ENCODE measurements at regions not wholly inside any gene's neighbourhood (a gene's known extent, or its start where the extent isn't known, plus 50 kb on each side); places are given as distances from the start of the nearest gene placed in this dataset.
A peak's percentile ranks its signal among the peaks of the same experiment; 100 is the strongest.
"Not testable (repeated sequence)": the region's sequence is repeated elsewhere in the genome, so short reads cannot be mapped to it uniquely, and the experiment has no call there.

DNA sequence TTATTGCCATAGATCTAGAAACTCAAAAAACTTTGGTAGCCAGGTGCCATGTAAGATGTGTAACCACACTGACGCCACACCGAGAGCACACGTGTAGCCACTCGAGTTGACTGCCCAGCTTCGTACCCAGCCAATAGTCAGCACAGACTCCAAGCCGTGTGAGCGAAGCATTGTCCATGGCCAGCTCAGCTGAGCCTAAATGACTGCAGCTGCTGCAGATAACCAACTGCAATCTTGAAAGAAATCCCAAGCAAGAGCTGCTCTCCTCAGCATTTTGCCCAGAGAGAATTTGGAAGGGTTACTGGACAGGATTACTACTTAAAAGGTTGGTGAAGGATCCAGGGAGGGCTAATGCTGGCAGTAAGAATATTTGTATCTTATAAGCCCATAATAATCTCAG, 193.0 kb upstream of the THRB start:
- 98% methylated on average over 7 of the region's 7 CpGs for WGBS
- H3K27ac ChIP-seq (ENCODE audit: low read depth in 1 of 2, low read length in 1 of 2) = no peak overlapping the region
- peaks cover 0 to 2% of the 10 kb centered on the region in 2 donors for H3K9me3 ChIP-seq (ENCODE audit: control insufficient read depth in 2 of 2, insufficient read depth in 1 of 2, low read length in 1 of 2)
- H3K4me1 ChIP-seq (ENCODE audit: control insufficient read depth in 2 of 2, insufficient read depth in 2 of 2, low read length in 2 of 2) = no peaks in the 10 kb centered on the region
- H3K4me3 ChIP-seq (ENCODE audit: low read length in 2 of 2) = no peak overlapping the region
- no peaks in the 10 kb centered on the region for H3K27me3 ChIP-seq (ENCODE audit: control insufficient read depth in 2 of 2, insufficient read depth in 1 of 2, low read length in 1 of 2)
- DNase-seq (ENCODE audit: low read depth in 6 of 9, low spot score in 9 of 9) = no peak
- H3K36me3 ChIP-seq (ENCODE audit: control insufficient read depth in 2 of 2, insufficient read depth in 2 of 2, low read length in 1 of 2) = no peaks in the 10 kb centered on the region

DNA sequence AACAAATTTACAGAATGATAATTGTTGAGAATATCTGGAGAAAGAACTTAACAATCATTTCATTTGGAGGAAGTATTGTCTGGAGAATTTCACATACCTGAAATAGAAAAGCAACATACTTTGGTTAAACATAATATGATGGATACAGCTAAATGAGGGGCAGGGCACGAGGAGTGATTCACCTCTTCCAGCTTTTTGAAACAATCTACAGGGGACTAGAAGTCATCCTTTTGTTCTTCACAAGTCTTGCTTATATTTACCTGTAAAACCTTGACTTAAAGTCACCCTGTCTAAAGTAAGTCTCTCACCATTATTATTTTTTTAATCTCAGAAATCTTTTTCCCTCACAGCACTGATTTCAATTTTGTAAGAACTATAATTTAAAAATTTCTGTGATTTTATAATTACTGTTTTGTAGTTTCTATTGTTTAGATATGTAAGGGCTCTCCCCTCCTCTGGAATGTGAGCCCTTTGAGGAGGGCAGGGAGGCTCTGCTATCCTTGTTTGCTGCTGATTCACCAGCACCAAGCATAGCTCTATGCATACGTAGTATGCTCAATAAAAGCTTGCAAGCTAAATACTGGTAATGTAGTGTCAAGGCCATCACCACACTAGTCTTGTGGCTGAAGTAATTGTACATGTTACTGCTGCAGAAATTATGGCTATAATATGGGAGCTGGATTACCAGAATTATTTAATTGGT, 193.9 kb upstream of the THRB start:
- WGBS = 67% methylated on average over 2 of the region's 2 CpGs
- Histone ChIP-seq H3K4me1 (ENCODE audit: control insufficient read depth in 2 of 2, insufficient read depth in 2 of 2, low read length in 2 of 2) (no peaks in the 10 kb centered on the region), H3K27me3 (ENCODE audit: control insufficient read depth in 2 of 2, insufficient read depth in 1 of 2, low read length in 1 of 2) (no peaks in the 10 kb centered on the region), H3K9me3 (ENCODE audit: control insufficient read depth in 2 of 2, insufficient read depth in 1 of 2, low read length in 1 of 2) (peaks cover 0 to 2% of the 10 kb centered on the region in 2 donors), H3K4me3 (ENCODE audit: low read length in 2 of 2) (no peak overlapping the region), H3K36me3 (ENCODE audit: control insufficient read depth in 2 of 2, insufficient read depth in 2 of 2, low read length in 1 of 2) (no peaks in the 10 kb centered on the region), H3K27ac (ENCODE audit: low read depth in 1 of 2, low read length in 1 of 2) (no peak overlapping the region)
- DNase-seq (ENCODE audit: low read depth in 6 of 9, low spot score in 9 of 9) = no peak

GRCh38 chr3:24689353-24689752, 194.7 kb upstream of the THRB start:
- H3K27me3 ChIP-seq (ENCODE audit: control insufficient read depth in 2 of 2, insufficient read depth in 1 of 2, low read length in 1 of 2) = no peaks in the 10 kb centered on the region
- WGBS = 92% methylated on average over 3 of the region's 3 CpGs
- no peak for DNase-seq (ENCODE audit: low read depth in 6 of 9, low spot score in 9 of 9)
- no peaks in the 10 kb centered on the region for H3K36me3 ChIP-seq (ENCODE audit: control insufficient read depth in 2 of 2, insufficient read depth in 2 of 2, low read length in 1 of 2)
- H3K9me3 ChIP-seq (ENCODE audit: control insufficient read depth in 2 of 2, insufficient read depth in 1 of 2, low read length in 1 of 2) = peaks cover 0 to 2% of the 10 kb centered on the region in 2 donors
- no peak overlapping the region for H3K4me3 ChIP-seq (ENCODE audit: low read length in 2 of 2)
- no peak overlapping the region for H3K27ac ChIP-seq (ENCODE audit: low read depth in 1 of 2, low read length in 1 of 2)
- no peaks in the 10 kb centered on the region for H3K4me1 ChIP-seq (ENCODE audit: control insufficient read depth in 2 of 2, insufficient read depth in 2 of 2, low read length in 2 of 2)

GRCh38 chr3:24690777-24691176, 196.1 kb upstream of the THRB start:
- peaks cover 0 to 2% of the 10 kb centered on the region in 2 donors for H3K9me3 ChIP-seq (ENCODE audit: control insufficient read depth in 2 of 2, insufficient read depth in 1 of 2, low read length in 1 of 2)
- DNase-seq (ENCODE audit: low read depth in 6 of 9, low spot score in 9 of 9) = no peak
- H3K27ac ChIP-seq (ENCODE audit: low read depth in 1 of 2, low read length in 1 of 2) = no peak overlapping the region
- H3K4me3 ChIP-seq (ENCODE audit: low read length in 2 of 2) = no peak overlapping the region
- H3K27me3 ChIP-seq (ENCODE audit: control insufficient read depth in 2 of 2, insufficient read depth in 1 of 2, low read length in 1 of 2) = no peaks in the 10 kb centered on the region
- 83% methylated on average over 1 of the region's 1 CpG for WGBS
- no peaks in the 10 kb centered on the region for H3K4me1 ChIP-seq (ENCODE audit: control insufficient read depth in 2 of 2, insufficient read depth in 2 of 2, low read length in 2 of 2)
- no peaks in the 10 kb centered on the region for H3K36me3 ChIP-seq (ENCODE audit: control insufficient read depth in 2 of 2, insufficient read depth in 2 of 2, low read length in 1 of 2)

- H3K27ac ChIP-seq (ENCODE audit: low read depth in 1 of 2, low read length in 1 of 2); H3K27me3 ChIP-seq (ENCODE audit: control insufficient read depth in 2 of 2, insufficient read depth in 1 of 2, low read length in 1 of 2); H3K4me3 ChIP-seq (ENCODE audit: low read length in 2 of 2); H3K36me3 ChIP-seq (ENCODE audit: control insufficient read depth in 2 of 2, insufficient read depth in 2 of 2, low read length in 1 of 2); H3K4me1 ChIP-seq (ENCODE audit: control insufficient read depth in 2 of 2, insufficient read depth in 2 of 2, low read length in 2 of 2); H3K9me3 ChIP-seq (ENCODE audit: control insufficient read depth in 2 of 2, insufficient read depth in 1 of 2, low read length in 1 of 2); DNase-seq (ENCODE audit: low read depth in 6 of 9, low spot score in 9 of 9): not testable (repeated sequence)
- 92% methylated on average over 1 of the region's 1 CpG for WGBS
Measured at GRCh38 chr3:24699078-24699477, 204.4 kb upstream of the THRB start.

DNA sequence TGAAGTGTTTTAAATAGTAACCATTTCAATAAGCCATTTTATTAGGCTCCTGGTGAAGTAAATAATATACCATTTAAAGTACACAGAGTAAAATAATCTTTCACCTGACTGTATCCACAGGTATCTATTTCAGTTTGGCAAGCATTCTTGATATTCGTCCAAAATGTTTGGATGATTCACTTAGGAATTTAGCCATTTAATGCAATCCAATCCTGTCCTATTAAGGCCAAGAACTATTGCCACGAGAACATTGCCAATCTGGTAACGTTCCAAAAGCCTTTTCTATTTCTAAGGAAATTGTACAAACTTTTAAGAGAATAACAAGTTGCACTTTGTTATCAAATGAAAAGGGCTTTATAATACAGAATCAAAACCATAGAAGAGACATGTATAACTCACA, 209.8 kb upstream of the THRB start:
- Histone ChIP-seq H3K27ac (ENCODE audit: low read depth in 1 of 2, low read length in 1 of 2) (no peak overlapping the region), H3K36me3 (ENCODE audit: control insufficient read depth in 2 of 2, insufficient read depth in 2 of 2, low read length in 1 of 2) (no peaks in the 10 kb centered on the region), H3K4me1 (ENCODE audit: control insufficient read depth in 2 of 2, insufficient read depth in 2 of 2, low read length in 2 of 2) (no peaks in the 10 kb centered on the region), H3K4me3 (ENCODE audit: low read length in 2 of 2) (no peak overlapping the region), H3K27me3 (ENCODE audit: control insufficient read depth in 2 of 2, insufficient read depth in 1 of 2, low read length in 1 of 2) (no peaks in the 10 kb centered on the region), H3K9me3 (ENCODE audit: control insufficient read depth in 2 of 2, insufficient read depth in 1 of 2, low read length in 1 of 2) (no peaks in the 10 kb centered on the region)
- peak in 1 of 9 donors; percentile 10 for DNase-seq (ENCODE audit: low read depth in 6 of 9, low spot score in 9 of 9)
- WGBS = 88% methylated on average over 3 of the region's 3 CpGs

GRCh38 chr3:24707936-24708335, 213.3 kb upstream of the THRB start:
- Histone ChIP-seq H3K27ac (ENCODE audit: low read depth in 1 of 2, low read length in 1 of 2) (no peak overlapping the region), H3K4me3 (ENCODE audit: low read length in 2 of 2) (no peak overlapping the region), H3K4me1 (ENCODE audit: control insufficient read depth in 2 of 2, insufficient read depth in 2 of 2, low read length in 2 of 2) (no peaks in the 10 kb centered on the region), H3K9me3 (ENCODE audit: control insufficient read depth in 2 of 2, insufficient read depth in 1 of 2, low read length in 1 of 2) (no peaks in the 10 kb centered on the region), H3K36me3 (ENCODE audit: control insufficient read depth in 2 of 2, insufficient read depth in 2 of 2, low read length in 1 of 2) (no peaks in the 10 kb centered on the region), H3K27me3 (ENCODE audit: control insufficient read depth in 2 of 2, insufficient read depth in 1 of 2, low read length in 1 of 2) (no peaks in the 10 kb centered on the region)
- no peak for DNase-seq (ENCODE audit: low read depth in 6 of 9, low spot score in 9 of 9)

- H3K27me3 ChIP-seq (ENCODE audit: control insufficient read depth in 2 of 2, insufficient read depth in 1 of 2, low read length in 1 of 2) = no peaks in the 10 kb centered on the region
- H3K4me1 ChIP-seq (ENCODE audit: control insufficient read depth in 2 of 2, insufficient read depth in 2 of 2, low read length in 2 of 2) = no peaks in the 10 kb centered on the region
- H3K36me3 ChIP-seq (ENCODE audit: control insufficient read depth in 2 of 2, insufficient read depth in 2 of 2, low read length in 1 of 2) = no peaks in the 10 kb centered on the region
- DNase-seq (ENCODE audit: low read depth in 6 of 9, low spot score in 9 of 9) = no peak
- H3K9me3 ChIP-seq (ENCODE audit: control insufficient read depth in 2 of 2, insufficient read depth in 1 of 2, low read length in 1 of 2) = no peaks in the 10 kb centered on the region
- WGBS = 84% methylated on average over 1 of the region's 1 CpG
- H3K4me3 ChIP-seq (ENCODE audit: low read length in 2 of 2) = no peak overlapping the region
- no peak overlapping the region for H3K27ac ChIP-seq (ENCODE audit: low read depth in 1 of 2, low read length in 1 of 2)
Measured at GRCh38 chr3:24709956-24710355, 215.3 kb upstream of the THRB start.

- WGBS = 93% methylated on average over 2 of the region's 2 CpGs
- Histone ChIP-seq H3K36me3 (ENCODE audit: control insufficient read depth in 2 of 2, insufficient read depth in 2 of 2, low read length in 1 of 2) (no peaks in the 10 kb centered on the region), H3K4me3 (ENCODE audit: low read length in 2 of 2) (no peak overlapping the region), H3K27me3 (ENCODE audit: control insufficient read depth in 2 of 2, insufficient read depth in 1 of 2, low read length in 1 of 2) (no peaks in the 10 kb centered on the region), H3K9me3 (ENCODE audit: control insufficient read depth in 2 of 2, insufficient read depth in 1 of 2, low read length in 1 of 2) (no peaks in the 10 kb centered on the region), H3K4me1 (ENCODE audit: control insufficient read depth in 2 of 2, insufficient read depth in 2 of 2, low read length in 2 of 2) (no peaks in the 10 kb centered on the region), H3K27ac (ENCODE audit: low read depth in 1 of 2, low read length in 1 of 2) (no peak overlapping the region)
- DNase-seq (ENCODE audit: low read depth in 6 of 9, low spot score in 9 of 9) = no peak
Measured at GRCh38 chr3:24713516-24713915, 218.9 kb upstream of the THRB start.

DNA sequence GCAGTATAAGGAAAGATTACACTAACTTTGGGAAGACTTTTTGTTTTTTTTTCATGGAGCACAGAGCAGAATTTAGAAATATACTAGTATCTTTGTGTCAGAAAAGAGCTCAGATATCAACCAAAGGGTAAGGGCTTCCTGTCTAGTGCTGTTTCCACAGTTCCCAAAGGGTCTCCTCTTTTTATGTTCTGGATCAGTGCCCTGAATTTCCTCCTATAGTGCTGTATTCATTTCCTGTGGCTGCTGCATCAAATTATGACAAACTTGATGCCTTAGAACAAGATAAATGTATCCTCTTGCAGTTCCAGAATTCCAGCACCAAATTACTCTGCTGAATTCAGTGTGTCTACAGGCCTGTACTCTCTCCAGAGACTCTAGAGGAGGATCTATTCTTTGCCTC, 219.8 kb upstream of the THRB start:
- Histone ChIP-seq H3K27me3 (ENCODE audit: control insufficient read depth in 2 of 2, insufficient read depth in 1 of 2, low read length in 1 of 2) (no peaks in the 10 kb centered on the region), H3K27ac (ENCODE audit: low read depth in 1 of 2, low read length in 1 of 2) (no peak overlapping the region), H3K4me3 (ENCODE audit: low read length in 2 of 2) (no peak overlapping the region), H3K4me1 (ENCODE audit: control insufficient read depth in 2 of 2, insufficient read depth in 2 of 2, low read length in 2 of 2) (no peaks in the 10 kb centered on the region), H3K9me3 (ENCODE audit: control insufficient read depth in 2 of 2, insufficient read depth in 1 of 2, low read length in 1 of 2) (no peaks in the 10 kb centered on the region), H3K36me3 (ENCODE audit: control insufficient read depth in 2 of 2, insufficient read depth in 2 of 2, low read length in 1 of 2) (no peaks in the 10 kb centered on the region)
- no peak for DNase-seq (ENCODE audit: low read depth in 6 of 9, low spot score in 9 of 9)

Data from thymus (tissue), 11 donors.